GF-D8 (cell line): ENCODE measurements at regions not wholly inside any gene's neighbourhood (a gene's known extent, or its start where the extent isn't known, plus 50 kb on each side); places are given as distances from the start of the nearest gene placed in this dataset.
"Not testable (repeated sequence)": the region's sequence is repeated elsewhere in the genome, so short reads cannot be mapped to it uniquely, and the experiment has no call there.

Experiments used
- DNase-seq: peaks from one replicate; lab custom pipeline; 2025; lab: John Stamatoyannopoulos, UW

DNA sequence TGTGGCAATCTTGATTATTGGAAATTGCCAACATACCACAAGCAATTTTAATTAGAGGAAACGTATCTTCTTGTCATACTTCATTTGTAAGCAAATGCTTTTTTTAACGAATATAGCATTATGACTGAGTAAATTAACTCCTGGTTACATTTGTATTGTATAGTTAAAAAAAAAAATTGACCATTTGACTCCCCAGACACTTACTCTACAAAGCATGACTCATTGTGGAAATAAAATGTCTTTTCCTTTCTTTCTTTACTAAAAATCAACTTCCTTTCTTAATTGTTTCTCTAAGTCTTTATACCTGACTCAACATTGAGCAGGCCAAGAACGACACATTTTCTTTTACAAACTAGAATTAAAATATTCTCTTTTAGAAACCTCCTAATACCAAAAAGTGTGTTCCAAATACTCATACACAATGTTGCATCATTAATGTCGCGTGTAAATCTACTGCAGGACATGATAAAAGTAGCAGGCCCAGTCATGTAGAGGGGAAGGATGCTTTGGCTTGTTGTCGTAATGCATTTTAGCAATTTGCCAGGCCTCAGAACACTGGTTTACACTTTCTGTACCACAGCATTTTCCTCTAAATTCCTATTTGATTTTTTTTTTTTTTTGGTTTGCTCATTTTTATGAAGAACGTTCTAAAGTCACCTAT is 349.6 kb upstream of the KCNH7 start:
- DNase-seq: no peak

DNA sequence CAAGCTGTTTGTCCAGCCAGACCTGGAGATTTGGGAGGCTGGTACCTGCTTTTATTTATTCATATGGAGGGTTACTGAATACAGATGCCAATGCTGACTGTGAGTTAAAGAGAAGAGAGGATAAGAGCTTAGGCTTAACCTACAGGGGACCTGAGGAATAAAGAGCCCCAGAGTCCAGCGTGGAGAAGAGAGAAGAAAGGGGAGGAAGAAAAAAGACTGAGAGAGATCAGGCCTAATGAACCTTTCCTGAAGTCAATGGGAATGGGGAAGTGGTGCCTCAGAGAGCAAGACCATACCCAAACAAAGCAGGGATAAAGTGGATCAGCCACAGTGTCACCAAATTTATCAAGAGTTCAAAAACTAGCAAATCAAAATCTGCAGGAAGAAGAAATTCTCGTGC is 348.6 kb upstream of the KCNH7 start:
- no peak for DNase-seq

GRCh38 chr2:163185160-163185559 is 346.6 kb upstream of the KCNH7 start:
- no peak for DNase-seq

GRCh38 chr2:163182764-163183354 is 344.3 kb upstream of the KCNH7 start:
- DNase-seq: no peak

DNA sequence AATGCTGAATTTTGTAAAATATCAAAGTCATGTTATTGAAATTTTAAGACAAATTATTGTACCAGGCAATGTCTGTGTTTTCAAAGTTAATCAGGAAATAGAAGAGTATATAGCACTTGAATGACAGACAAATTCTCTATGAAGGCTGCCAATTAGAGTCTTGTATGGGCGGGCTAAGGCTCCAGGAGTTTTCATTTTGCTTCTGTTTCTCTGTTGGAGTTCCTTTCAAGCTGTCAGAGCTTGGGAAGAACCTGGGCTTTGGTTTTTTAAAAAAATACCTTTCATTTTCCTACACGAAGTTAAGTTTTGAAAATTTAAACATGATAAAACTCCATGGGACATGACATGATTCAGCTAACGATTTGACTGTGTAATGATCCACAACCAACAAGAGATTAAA is 339.0 kb upstream of the KCNH7 start:
- DNase-seq: no peak

- DNase-seq: no peak
Measured at GRCh38 chr2:163175294-163175693, 336.7 kb upstream of the KCNH7 start.

DNA sequence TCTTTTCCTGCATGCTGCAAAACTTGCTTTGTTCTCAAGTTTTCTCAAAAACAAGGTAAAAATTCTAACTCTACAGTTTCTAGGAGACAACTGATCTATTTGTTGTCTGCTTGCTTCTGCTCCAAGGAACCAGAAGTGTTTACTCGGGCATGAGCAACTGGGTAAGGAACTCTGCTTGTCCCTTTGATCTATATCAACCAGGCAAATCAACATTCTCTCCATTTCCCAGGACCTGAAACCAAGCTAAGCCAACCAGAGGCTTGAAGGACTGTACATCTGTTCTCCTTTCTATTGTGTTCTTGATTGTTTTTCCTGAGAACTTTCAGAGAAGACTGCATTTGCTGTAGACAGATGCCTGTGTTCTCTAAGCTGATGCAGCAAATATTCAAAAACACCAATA is 335.0 kb upstream of the KCNH7 start:
- no peak for DNase-seq

- DNase-seq: no peak
Measured at GRCh38 chr2:163171786-163172530, 333.4 kb upstream of the KCNH7 start.

DNA sequence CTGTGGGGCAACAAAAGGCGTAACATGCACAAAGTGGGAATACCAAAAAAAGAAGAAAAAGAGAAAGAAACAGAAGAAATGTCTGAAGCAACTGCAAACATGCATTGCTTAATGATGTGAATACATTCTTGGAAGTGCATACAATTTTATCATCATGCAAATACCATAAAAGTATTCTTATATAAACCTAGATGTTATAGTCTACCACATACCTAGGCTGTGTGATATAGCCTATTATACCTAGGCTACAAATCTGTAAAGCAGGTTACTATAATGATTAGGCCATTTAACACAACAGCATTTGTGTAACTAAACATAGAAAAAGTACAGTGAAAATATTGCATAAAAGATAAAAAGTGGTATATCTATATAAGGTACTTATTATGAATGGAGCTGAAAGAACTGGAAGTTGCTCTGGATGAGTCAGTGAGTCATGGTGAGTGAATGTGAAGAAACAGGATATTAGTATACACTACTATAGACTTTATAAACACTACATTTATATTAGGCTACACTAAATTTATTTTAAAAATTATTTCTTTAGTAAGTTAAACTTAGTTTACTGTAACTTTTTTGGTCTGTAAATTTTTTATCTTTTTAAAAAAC is 319.4 kb upstream of the KCNH7 start:
- DNase-seq: no peak

- no peak for DNase-seq
Measured at GRCh38 chr2:163157411-163157810, 318.8 kb upstream of the KCNH7 start.

DNA sequence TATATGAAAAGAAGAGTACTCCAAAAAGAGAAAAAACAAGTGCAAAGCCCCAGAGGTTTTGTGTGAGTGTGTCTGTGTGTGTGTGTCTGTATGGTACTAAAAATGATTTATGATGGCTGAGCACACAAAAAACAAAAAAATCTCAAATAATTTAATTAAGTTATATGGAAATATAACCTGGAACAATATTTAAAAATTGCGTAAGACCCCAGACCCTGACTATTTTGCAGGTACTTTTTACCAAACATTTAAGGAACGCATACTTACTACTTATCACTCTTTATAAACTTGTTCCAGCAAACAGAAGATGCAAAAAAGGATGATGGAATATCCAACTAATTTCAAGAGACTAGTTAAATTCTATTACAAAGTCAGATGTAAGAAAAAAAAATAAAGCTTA is 317.4 kb upstream of the KCNH7 start:
- DNase-seq: no peak

DNA sequence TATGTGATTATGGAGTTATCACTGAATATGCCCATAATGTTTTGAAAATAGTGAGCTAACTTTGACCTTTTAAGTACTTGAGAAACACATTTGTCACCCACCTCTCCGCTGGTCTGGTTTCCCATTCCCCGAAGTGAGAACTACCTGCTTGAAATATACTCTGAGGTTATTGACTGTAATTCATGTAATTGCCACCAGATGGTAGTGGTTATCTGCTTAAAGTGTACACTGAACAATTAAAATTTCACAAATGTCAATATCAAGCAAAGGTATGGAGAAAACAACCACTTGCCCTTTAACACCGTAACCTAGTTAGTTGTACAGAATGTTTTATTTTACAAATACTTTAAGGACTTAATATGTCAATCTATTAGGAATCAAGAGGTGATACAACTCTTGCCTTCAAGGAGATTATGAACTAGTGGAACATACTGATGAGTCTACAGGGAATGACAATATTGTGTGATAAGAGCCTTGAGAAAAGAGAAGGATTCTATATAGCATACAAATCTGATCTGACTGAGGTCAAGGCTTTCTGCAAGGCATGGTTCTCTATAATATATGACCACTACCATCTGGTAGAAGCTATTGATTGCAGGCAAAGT is 316.8 kb upstream of the KCNH7 start:
- DNase-seq: no peak

- DNase-seq: no peak
Measured at GRCh38 chr2:163142618-163143017, 304.1 kb upstream of the KCNH7 start.

DNA sequence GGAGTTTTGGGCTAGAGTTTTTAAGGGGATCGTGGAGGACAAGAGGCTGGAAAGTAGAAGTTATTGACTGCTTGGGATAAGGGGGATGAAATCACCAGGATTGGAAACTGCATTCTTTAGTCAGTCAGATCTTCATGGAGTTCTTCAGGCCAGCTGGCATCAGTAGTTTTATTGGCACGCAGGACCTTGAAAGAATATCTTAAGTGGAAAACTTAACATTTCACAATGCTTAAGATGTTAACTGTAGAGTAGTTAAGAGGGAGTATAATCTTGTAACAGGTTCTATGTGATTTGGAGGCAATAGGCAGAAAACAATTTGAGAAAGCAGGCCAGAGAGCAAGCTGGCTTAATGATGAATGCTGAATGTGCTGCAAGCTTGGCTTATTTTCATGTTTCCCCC is 300.4 kb upstream of the KCNH7 start:
- DNase-seq: no peak

GRCh38 chr2:163135256-163135655 is 296.7 kb upstream of the KCNH7 start:
- DNase-seq: no peak

GRCh38 chr2:163133602-163134001 is 295.0 kb upstream of the KCNH7 start:
- DNase-seq: no peak

GRCh38 chr2:163132850-163133249 is 294.3 kb upstream of the KCNH7 start:
- DNase-seq: no peak

DNA sequence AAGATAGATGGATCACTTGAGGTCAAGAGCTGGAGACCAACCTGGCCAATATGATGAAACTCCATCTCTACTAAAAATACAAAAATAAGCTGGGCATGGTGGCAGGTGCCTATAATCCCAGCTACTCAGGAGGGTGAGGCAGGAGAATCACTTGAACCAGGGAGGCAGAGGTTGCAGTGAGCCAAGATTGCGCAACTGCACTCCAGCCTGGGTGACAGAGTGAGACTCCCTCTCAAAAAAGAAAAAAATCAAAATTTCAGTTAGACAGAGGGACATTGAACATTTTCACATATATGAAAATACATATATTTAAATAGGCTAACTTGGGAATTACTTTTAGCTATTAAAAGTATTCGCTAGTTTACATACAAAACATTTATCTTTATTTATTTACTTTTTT is 293.6 kb upstream of the KCNH7 start:
- not testable (repeated sequence) for DNase-seq

DNA sequence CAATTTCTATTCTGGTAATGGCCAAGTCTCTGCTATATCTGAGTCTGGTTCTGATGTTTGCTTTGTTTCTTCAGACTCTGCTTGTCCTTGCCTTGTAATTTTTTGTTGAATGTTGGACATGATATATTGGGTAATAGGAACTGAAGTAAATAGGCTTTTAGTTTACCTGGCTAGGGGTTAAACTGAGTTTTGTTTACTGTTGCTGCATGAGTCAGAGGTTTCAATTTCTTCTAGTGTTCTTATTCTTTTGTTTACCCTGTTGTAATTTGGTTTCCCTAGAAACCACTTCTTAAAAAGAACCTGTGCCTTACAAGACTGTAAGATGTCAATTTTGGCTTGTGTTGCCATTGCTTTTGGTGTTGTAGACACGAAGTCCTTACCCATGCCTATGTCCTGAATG is 285.0 kb upstream of the KCNH7 start:
- no peak for DNase-seq

GRCh38 chr2:163122257-163122656 is 283.7 kb upstream of the KCNH7 start:
- no peak for DNase-seq

GRCh38 chr2:163121483-163121882 is 282.9 kb upstream of the KCNH7 start:
- DNase-seq: no peak

DNA sequence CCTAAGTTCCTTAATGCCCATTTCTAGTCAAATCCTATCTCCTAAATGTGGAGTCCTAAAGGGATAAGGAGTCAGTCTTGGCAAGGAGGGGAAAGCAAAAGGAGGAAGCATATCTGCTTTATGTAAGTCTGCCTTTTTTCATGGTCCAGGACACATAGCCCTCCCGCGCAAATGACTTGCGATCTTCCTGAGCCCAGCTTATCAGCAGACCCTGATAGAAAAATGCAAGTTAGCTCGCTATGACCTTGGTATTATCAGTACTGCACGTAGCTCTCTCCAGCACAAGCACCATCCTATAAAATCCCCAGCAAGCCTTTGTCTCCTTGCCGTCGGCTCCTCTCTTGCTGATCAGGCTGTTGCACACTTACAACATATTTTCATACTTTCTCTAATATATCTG is 281.4 kb upstream of the KCNH7 start:
- DNase-seq: no peak

DNA sequence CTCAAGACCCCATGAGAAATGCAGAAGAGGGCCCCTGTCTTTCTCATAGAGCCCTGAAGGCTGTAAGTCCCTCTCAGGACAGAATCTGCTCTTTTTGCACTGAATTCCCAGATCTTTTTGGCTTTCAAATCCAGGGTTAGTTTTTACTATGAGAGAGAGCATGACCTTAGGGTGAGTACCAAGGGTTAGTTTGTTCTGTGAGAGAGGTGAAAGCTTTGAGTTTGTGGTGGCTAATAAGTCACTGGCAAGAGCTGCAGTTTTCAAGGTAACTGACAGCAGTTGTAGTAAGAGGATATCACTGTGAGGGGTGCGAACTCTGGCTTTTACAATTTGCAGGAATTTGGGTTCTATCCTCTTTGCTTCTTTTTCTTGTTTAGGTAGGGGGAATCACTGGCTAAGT is 248.4 kb upstream of the KCNH7 start:
- no peak for DNase-seq
